GM03348 (cell line): ENCODE measurements at regions not wholly inside any gene's neighbourhood (a gene's known extent, or its start where the extent isn't known, plus 50 kb on each side); places are given as distances from the start of the nearest gene placed in this dataset.
"Not testable (repeated sequence)": the region's sequence is repeated elsewhere in the genome, so short reads cannot be mapped to it uniquely, and the experiment has no call there.

Source experiments
- DNase-seq: peaks from one replicate; pipeline ENCODE4 v3.0.0; 2012; ENCODE audit warnings: low spot score

- no peak for DNase-seq
Measured at GRCh38 chr1:229133811-229134210, 137.1 kb upstream of the RAB4A start.

- not testable (repeated sequence) for DNase-seq
Measured at GRCh38 chr1:229134381-229135217, 136.3 kb upstream of the RAB4A start.

- DNase-seq = no peak
Measured at GRCh38 chr1:229135773-229136172, 135.1 kb upstream of the RAB4A start.

GRCh38 chr1:229136822-229137221 is 134.1 kb upstream of the RAB4A start:
- DNase-seq = no peak

GRCh38 chr1:229137271-229137670 is 133.6 kb upstream of the RAB4A start:
- no peak for DNase-seq

DNA sequence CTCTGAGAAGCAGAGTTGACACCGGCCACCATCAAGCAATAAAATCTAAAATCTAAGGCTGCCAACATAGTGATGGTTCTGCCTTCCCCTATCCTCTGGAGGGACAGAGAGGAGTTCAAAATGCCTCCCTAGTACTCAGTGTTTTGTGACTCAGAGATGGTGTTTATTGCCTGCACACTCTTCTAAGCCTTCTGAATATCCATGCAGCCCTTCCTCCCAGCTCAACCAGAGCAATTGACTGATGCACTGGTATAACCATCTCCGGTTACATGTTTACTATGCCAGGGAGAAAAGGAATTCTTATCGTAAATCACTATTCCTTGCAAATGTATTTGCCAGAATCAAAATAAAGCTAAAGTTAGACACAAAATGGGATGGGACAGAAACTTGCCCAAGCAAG is 132.9 kb upstream of the RAB4A start:
- no peak for DNase-seq

GRCh38 chr1:229139331-229140118 is 131.4 kb upstream of the RAB4A start:
- no peak for DNase-seq

DNA sequence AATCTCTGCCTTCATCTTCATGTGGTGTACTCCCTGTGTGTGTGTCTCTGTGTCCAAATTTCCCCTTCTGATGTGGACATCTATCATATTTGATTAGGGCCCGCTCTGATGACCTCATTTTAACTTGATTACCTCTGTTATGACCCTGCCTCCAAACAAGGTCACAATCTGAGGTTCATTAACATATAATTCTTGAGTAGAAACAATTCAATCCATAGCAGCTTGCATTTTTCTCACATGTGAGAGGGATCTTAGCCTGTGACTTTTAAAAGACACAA is 130.9 kb upstream of the RAB4A start:
- no peak for DNase-seq

DNA sequence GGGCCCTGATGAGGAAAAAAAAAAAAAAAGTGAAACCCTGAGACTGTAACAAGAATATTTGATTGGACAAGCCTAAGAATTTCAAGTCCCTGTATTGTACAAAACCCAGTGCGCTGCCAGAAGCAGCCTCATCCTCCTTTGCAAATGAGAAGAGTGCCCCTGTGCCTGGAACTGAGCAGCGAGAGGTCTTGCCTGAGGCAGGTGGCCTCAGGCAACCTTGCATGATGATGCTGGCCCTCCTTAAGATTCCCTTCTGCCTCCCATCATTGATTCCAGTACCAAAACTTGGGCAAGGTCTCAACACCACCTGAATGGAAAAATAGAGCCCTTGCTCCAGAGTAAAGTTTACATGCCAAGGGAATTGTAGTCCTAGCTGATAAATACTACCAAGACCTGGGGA is 129.6 kb upstream of the RAB4A start:
- DNase-seq = no peak

DNA sequence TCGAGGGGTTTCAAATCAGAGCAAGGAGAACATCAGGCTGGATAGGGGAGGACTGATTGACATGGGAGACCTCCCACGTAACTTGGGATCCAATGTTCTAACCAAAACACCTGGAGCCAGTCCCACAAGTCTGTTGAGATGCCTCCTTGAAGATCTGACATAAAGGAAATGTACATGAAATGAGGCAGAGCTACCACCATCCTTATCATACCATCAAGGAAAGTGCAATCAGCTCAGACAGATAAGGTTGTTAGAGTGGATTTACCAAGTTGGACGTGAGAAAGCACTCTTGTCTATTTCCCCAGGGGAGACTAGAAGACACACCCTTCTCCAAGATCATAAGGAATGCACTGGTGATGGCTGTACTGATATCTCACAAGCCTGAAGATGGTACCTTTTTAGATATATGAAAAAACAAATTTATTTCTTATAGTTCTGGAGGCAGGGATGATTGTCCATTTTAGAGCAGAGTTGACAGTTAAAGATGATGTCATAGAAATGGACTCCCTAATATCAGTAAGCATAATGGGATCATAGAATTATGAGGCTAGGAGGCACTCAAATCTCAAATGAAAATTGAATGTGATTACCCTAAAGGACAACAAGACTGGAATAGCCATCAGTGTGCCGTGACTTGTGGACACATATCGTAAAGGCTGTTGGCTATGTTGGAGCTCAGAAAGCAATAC is 129.1 kb upstream of the RAB4A start:
- DNase-seq = no peak

DNA sequence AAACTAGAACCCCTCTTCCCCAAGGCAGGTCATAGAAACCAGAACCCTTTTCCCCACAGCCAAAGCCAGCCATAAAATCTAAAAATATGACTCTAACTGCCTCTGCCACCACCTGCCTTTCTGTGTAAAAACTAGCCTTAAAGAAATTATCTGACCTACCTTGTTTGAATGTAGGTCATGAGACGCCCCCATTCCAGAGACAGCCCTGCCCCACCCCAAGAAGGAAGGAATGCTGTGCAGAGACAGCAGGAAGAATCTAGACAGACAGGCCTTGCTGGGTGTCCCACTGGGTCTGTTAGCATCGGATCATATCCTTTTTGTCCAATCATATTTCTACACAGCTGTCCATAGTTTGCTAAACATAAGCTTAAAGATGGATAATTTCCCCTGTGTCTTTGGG is 128.4 kb upstream of the RAB4A start:
- no peak for DNase-seq

DNA sequence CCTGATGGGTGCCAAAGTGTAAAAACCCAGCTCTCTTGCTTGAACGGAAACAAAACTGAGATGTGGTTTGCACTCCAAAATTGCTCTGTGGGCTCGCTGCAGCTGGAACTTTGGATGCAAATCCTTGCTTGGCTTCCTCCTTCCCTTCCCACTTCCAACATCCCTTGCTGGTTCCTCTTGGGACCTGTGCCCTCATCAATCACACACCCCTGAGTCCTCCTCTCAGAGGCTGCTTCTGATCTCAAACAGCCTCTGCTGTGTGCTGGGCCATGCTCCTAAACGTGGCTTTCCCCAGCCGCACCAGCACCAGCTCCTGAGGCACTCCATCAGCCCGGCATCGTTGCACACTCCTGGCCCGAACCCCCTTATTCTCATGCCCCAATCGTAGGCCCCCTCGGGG is 124.3 kb upstream of the RAB4A start:
- no peak for DNase-seq

GRCh38 chr1:229147072-229147471 is 123.8 kb upstream of the RAB4A start:
- no peak for DNase-seq

- no peak for DNase-seq
Measured at GRCh38 chr1:229148041-229148671, 122.8 kb upstream of the RAB4A start.

GRCh38 chr1:229148743-229149142 is 122.2 kb upstream of the RAB4A start:
- DNase-seq = no peak

DNA sequence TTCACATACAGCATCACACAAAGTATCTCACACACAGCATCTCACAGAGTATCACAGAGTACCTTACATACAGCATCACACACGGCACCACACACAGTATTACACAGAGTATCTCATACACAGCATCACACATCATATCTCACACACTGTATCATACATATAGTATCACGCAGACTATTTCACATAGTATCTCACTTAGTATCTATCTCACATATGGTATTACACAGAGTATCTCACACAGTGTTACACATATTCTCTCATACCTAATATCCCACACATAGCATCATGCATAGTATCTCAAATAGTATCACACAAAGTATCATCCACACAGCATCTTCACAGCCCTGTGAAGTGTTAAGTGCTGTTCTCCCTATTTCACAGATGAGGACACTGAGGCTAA is 121.5 kb upstream of the RAB4A start:
- no peak for DNase-seq

- DNase-seq = no peak
Measured at GRCh38 chr1:229150518-229150917, 120.4 kb upstream of the RAB4A start.

GRCh38 chr1:229151412-229151811 is 119.5 kb upstream of the RAB4A start:
- not testable (repeated sequence) for DNase-seq

- no peak for DNase-seq
Measured at GRCh38 chr1:229152311-229152710, 118.6 kb upstream of the RAB4A start.

- DNase-seq = no peak
Measured at GRCh38 chr1:229153955-229154548, 116.9 kb upstream of the RAB4A start.

DNA sequence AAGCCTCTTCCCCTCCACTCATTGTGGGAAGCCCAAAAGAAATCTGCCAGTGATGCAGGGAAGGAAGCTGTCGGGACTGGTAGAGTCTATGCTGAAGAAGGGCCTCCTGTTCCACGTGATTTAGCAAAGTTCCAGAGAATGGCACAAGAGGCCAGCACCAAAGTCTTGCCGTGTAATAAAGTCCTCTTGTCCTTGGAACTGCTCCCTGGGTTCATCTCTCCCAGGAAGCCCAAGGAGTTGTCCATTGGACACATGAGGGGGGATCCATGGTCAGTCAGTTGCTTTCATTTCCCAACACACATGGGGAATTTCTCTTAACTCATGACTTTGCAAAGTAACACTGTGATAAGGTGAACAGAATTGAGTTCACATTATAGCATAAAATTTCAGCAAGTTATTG is 116.1 kb upstream of the RAB4A start:
- DNase-seq = no peak

DNA sequence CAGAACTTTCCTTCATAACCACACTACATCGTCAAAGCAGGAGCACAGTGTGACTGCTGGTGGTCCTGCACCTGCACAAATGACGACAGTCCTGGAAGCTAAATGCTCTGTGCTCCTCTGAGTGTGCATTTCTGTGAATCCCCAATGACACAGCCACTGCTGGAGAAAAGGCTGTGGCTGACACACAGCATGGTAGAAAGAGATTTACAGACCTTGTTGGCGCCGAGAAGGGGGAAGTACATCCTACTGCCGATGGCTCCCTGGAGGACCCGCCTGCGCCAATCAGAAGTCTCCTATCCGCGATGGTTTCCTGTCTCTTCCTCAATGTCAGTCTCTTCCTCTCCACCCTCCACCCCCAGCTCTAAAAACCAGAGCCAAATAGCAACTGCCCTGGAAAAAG is 115.4 kb upstream of the RAB4A start:
- no peak for DNase-seq
